PC-9 (cell line): ENCODE measurements at regions not wholly inside any gene's neighbourhood (a gene's known extent, or its start where the extent isn't known, plus 50 kb on each side); places are given as distances from the start of the nearest gene placed in this dataset.

Experiments
- EZH2 ChIP-seq: fragments of 200-600 bp; sonication (generic); IDR thresholded peaks from 2 replicates; pipeline ENCODE4 v1.8.0; 2017; ENCODE audit warnings: antibody characterized with exemption, low read depth
- TF ChIP-seq, protein P1 (sequence below): fragments of 200-600 bp; sonication (generic); conservative IDR thresholded peaks from 2 replicates; pipeline ENCODE4 v1.6.1; 2017; ENCODE audit warnings: mixed run types, antibody characterized with exemption, mild to moderate bottlenecking, moderate library complexity

DNA sequence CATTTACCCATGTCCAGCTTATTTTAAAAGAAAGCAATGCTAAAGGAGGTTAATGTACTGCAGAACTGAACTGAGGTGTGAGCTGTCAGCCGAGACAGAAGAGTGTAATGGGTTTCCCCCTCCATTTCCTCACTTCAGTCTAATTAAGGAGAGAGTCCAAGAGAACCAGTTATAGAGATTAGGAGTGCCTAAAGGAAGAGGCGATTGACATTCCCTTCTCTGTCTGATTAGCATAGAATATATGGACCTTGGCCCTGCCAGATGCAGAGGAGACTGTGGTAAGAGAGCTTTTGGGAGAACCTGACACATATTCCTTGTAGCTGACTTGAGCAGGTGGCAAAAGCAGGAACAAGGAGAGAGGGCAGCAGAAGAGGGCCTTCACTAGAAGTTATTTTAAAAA is 137.5 kb upstream of the INPP4B start:
- TF ChIP-seq EZH2 = no peak
- TF ChIP-seq, protein P1, sequence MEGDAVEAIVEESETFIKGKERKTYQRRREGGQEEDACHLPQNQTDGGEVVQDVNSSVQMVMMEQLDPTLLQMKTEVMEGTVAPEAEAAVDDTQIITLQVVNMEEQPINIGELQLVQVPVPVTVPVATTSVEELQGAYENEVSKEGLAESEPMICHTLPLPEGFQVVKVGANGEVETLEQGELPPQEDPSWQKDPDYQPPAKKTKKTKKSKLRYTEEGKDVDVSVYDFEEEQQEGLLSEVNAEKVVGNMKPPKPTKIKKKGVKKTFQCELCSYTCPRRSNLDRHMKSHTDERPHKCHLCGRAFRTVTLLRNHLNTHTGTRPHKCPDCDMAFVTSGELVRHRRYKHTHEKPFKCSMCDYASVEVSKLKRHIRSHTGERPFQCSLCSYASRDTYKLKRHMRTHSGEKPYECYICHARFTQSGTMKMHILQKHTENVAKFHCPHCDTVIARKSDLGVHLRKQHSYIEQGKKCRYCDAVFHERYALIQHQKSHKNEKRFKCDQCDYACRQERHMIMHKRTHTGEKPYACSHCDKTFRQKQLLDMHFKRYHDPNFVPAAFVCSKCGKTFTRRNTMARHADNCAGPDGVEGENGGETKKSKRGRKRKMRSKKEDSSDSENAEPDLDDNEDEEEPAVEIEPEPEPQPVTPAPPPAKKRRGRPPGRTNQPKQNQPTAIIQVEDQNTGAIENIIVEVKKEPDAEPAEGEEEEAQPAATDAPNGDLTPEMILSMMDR = no peak
